HepG2 (cell line): ENCODE measurements at regions not wholly inside any gene's neighbourhood (a gene's known extent, or its start where the extent isn't known, plus 50 kb on each side); places are given as distances from the start of the nearest gene placed in this dataset.

Experiments used
- ATAC-seq: fragments of 200-7000 bp; cut with Tn5 transposase; 3 replicates; pipeline ENCODE4 v1.9.1; 2020; ENCODE audit warnings: mild to moderate bottlenecking, moderate library complexity
- BruUV-seq: library from RNA; stranded (reverse); fragments of 400-500 nt; replicated peaks from 2 replicates; lab custom pipeline; 2021; lab: Mats Ljungman, UMichigan
- CTCF ChIA-PET: fragments of 300-600 bp; formaldehyde crosslinking; extraction: SDS; loops from one replicate; lab custom pipeline; 2021; ENCODE audit warnings: low total read pairs, inconsistent platforms, low intra/inter-chr PET ratio; lab: Yijun Ruan, JAX
- POLR2A ChIA-PET: fragments of 350-600 bp; sonication (Branson Sonifier 250); formaldehyde crosslinking; loops from one replicate; lab custom pipeline; 2020; ENCODE audit warnings: antibody characterized with exemption, inconsistent platforms; lab: Yijun Ruan, JAX
- DNase-seq: peaks from one replicate; pipeline ENCODE4 v3.0.0-alpha.2; 2015; ENCODE audit warnings: low spot score
- FAIRE-seq: peaks from 3 replicates; lab custom pipeline; 2011; peaks lifted over from hg19 to GRCh38; lab: Jason Lieb, UNC
- H2AFZ ChIP-seq: one replicate; pipeline ENCODE4 v1.6.1; 2011; ENCODE audit warnings: low read length, inconsistent platforms
- H3K27ac ChIP-seq: fragments of 300-600 bp; 3 replicates; pipeline ENCODE4 v1.8.0; 2011; ENCODE audit warnings: mixed run types, mild to moderate bottlenecking, mixed read lengths, low read length, inconsistent platforms; ENCODE audit not compliant: insufficient read depth; ENCODE audit errors: extremely low read length
- H3K27me3 ChIP-seq, 2 experiments: fragments of 200-600 bp in 1 of 2; 2 replicates in 1 of 2; 3 replicates in 1 of 2; pipeline versions ENCODE4 v1.6.0 to v1.8.0; 2011; ENCODE audit warnings: low read length in 2 of 2, mild to moderate bottlenecking in 2 of 2, moderate library complexity in 2 of 2, inconsistent platforms in 1 of 2; ENCODE audit not compliant: insufficient read depth in 2 of 2, control insufficient read depth in 1 of 2
- H3K36me3 ChIP-seq, 2 experiments: fragments of 200-600 bp in 1 of 2; replicated peaks in 1 of 2; 2 replicates in 1 of 2; 3 replicates in 1 of 2; pipeline versions ENCODE4 v1.5.1 to v1.8.0; 2011; ENCODE audit warnings: low read length in 2 of 2, inconsistent platforms in 1 of 2; ENCODE audit not compliant: insufficient read depth in 2 of 2, control insufficient read depth in 1 of 2
- H3K4me1 ChIP-seq: 2 replicates; pipeline ENCODE4 v1.5.1; 2012; ENCODE audit warnings: low read length, inconsistent platforms; ENCODE audit not compliant: insufficient read depth
- H3K4me2 ChIP-seq: 2 replicates; pipeline ENCODE4 v1.6.0; 2011; ENCODE audit warnings: low read depth, low read length, inconsistent platforms
- H3K4me3 ChIP-seq, 3 experiments: fragments of 200-600 bp in 1 of 3; sonication (generic), shearing (Covaris generic) in 1 of 3; replicated peaks in 1 of 3; 2 replicates each; pipeline ENCODE4 v1.5.1; 2011 to 2016; ENCODE audit warnings: low read length in 3 of 3, inconsistent platforms in 2 of 3, low read depth in 2 of 3, mild to moderate bottlenecking in 2 of 3, control low read depth in 1 of 3, mixed read lengths in 1 of 3; ENCODE audit not compliant: insufficient read depth in 1 of 3
- H3K79me2 ChIP-seq: one replicate; pipeline ENCODE4 v1.6.1; 2011; ENCODE audit warnings: low read length, inconsistent platforms; ENCODE audit not compliant: insufficient read depth
- H3K9ac ChIP-seq: 2 replicates; pipeline ENCODE4 v1.6.0; 2011; ENCODE audit warnings: mild to moderate bottlenecking, low read depth, low read length, inconsistent platforms; ENCODE audit not compliant: insufficient read depth
- H3K9me3 ChIP-seq: 2 replicates; pipeline ENCODE4 v1.5.1; 2012; ENCODE audit warnings: mild to moderate bottlenecking, low read length
- H4K20me1 ChIP-seq: 2 replicates; pipeline ENCODE4 v1.6.0; 2011; ENCODE audit warnings: inconsistent platforms, mild to moderate bottlenecking, low read length, moderate library complexity; ENCODE audit not compliant: insufficient read depth
- HMG20B ChIP-seq: conservative IDR thresholded peaks from 2 replicates; pipeline ENCODE4 v1.6.1; 2016; ENCODE audit warnings: missing genetic modification reagents, missing compliant biosample characterization
- MTERF4 ChIP-seq: sonication (generic); formaldehyde crosslinking; IDR thresholded peaks from 2 replicates; pipeline ENCODE4 v1.8.0; 2023; ENCODE audit warnings: mild to moderate bottlenecking, missing genetic modification reagents
- RBFOX2 ChIP-seq: fragments of 200-400 bp; formaldehyde crosslinking; IDR thresholded peaks from 2 replicates; pipeline ENCODE4 v1.6.1; 2017; ENCODE audit warnings: low read depth, mild to moderate bottlenecking, low read length
- TEF ChIP-seq: sonication (generic); formaldehyde crosslinking; IDR thresholded peaks from 2 replicates; pipeline ENCODE4 v1.5.0; 2020; ENCODE audit warnings: missing genetic modification reagents
- TERF1 ChIP-seq: sonication (generic); formaldehyde crosslinking; IDR thresholded peaks from 2 replicates; pipeline ENCODE4 v1.8.0; 2022; ENCODE audit warnings: mild to moderate bottlenecking, missing genetic modification reagents, moderate library complexity
- ZNF30 ChIP-seq: sonication (generic); formaldehyde crosslinking; IDR thresholded peaks from 2 replicates; pipeline ENCODE4 v1.5.0; 2020; ENCODE audit warnings: mild to moderate bottlenecking, missing genetic modification reagents
- ZNF777 ChIP-seq: sonication (generic); formaldehyde crosslinking; IDR thresholded peaks from 2 replicates; pipeline ENCODE4 v1.4.0; 2020; ENCODE audit warnings: missing genetic modification reagents
- ZNF83 ChIP-seq: sonication (generic); formaldehyde crosslinking; IDR thresholded peaks from 2 replicates; pipeline ENCODE4 v1.4.0; 2020; ENCODE audit warnings: missing genetic modification reagents, mild to moderate bottlenecking, borderline replicate concordance
- in situ Hi-C: cut with HindIII; loops from 2 replicates; pipeline ENCODE4 v1.10.0; 2017; ENCODE audit warnings: low pct_unique_long_range_greater_than_20kb; ENCODE audit not compliant: extremely low pct_ligation_motif_present
- intact Hi-C: fragments of 100-400 bp; cut with micrococcal nuclease; formaldehyde crosslinking; loops from one replicate; pipeline ENCODE4 v1.10.0; 2022; ENCODE audit not compliant: unreplicated experiment
- TF ChIP-seq, protein P1 (sequence below): sonication (generic); formaldehyde crosslinking; IDR thresholded peaks from 2 replicates; pipeline ENCODE4 v1.5.1; 2020; ENCODE audit warnings: missing genetic modification reagents, mild to moderate bottlenecking, borderline replicate concordance
- TF ChIP-seq, protein P2 (sequence below): IDR thresholded peaks from 2 replicates; pipeline ENCODE4 v1.6.1; 2018; ENCODE audit warnings: missing genetic modification reagents
- TF ChIP-seq, protein P3 (sequence below): IDR thresholded peaks from 2 replicates; pipeline ENCODE4 v1.6.1; 2016; ENCODE audit warnings: missing compliant biosample characterization, missing genetic modification reagents, borderline replicate concordance

DNA sequence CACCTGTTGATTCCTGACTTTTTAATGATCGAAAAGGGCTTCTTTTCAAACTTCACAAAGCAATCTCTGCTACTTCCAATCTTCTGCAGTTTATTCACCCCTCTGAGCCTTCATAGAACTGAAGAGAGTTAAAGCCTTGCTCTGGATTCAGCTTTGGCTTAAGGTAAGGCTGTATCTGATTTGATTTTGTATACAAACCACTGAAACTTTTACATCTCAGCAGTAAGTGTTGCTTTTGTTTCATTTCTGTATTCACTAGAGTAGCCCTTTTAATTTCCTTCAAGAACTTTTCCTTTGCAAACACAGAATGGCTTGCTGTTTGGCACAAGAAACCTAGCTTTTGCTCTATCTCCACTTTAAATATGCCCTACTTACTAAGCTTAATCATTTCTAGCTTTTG, 1193.0 kb upstream of the GBE1 start (continued):
- no peak for TF ChIP-seq RBFOX2
- TF ChIP-seq, protein P1, sequence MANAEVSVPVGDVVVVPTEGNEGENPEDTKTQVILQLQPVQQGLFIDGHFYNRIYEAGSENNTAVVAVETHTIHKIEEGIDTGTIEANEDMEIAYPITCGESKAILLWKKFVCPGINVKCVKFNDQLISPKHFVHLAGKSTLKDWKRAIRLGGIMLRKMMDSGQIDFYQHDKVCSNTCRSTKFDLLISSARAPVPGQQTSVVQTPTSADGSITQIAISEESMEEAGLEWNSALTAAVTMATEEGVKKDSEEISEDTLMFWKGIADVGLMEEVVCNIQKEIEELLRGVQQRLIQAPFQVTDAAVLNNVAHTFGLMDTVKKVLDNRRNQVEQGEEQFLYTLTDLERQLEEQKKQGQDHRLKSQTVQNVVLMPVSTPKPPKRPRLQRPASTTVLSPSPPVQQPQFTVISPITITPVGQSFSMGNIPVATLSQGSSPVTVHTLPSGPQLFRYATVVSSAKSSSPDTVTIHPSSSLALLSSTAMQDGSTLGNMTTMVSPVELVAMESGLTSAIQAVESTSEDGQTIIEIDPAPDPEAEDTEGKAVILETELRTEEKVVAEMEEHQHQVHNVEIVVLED (CRISPR knock-in tag): no peak

DNA sequence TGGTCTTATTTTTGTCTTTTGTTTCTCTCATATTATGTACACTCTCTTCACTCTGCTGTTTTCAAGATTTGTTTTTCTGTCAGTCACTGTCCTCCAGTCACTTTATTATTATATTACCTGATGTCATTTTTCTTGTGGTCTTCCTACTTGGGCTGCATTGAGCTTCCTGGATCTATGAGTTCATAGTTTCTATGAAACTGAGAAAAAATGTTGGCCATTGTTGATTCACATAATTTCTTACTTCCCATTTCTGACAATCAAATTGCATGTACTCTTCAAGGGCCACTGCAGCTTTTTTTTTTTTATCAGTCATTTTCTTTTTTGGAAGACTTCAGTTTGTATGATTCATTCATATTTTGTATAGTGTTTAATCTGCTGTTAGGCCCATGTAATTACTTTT, 1180.6 kb upstream of the GBE1 start:
- Histone ChIP-seq H3K4me1 (no peaks in the 10 kb centered on the region), H3K79me2 (no peaks in the 10 kb centered on the region), H3K27ac (no peak overlapping the region), H3K27me3 (no peaks in the 10 kb centered on the region; a peak in 1 of 5 replicates), H3K4me2 (no peak overlapping the region), H3K4me3 (no peak overlapping the region), H4K20me1 (no peaks in the 10 kb centered on the region), H2AFZ (no peak overlapping the region), H3K9me3 (no peaks in the 10 kb centered on the region), H3K9ac (no peak overlapping the region), H3K36me3 (no peaks in the 10 kb centered on the region)
- FAIRE-seq (no peak), DNase-seq (no peak), ATAC-seq (no peak)
- ChIA-PET CTCF (no interaction called here), POLR2A (no interaction called here)
- in situ Hi-C loops (no loop called here), intact Hi-C loops (no loop called here)
- TF ChIP-seq HMG20B (CRISPR knock-in tag) (no peak), MTERF4 (no peak), TERF1 (CRISPR knock-in tag) (no peak), TEF (CRISPR knock-in tag) (no peak), ZNF30 (CRISPR knock-in tag) (no peak), ZNF83 (CRISPR knock-in tag) (no peak), ZNF777 (CRISPR knock-in tag) (no peak)
- TF ChIP-seq, protein P2, sequence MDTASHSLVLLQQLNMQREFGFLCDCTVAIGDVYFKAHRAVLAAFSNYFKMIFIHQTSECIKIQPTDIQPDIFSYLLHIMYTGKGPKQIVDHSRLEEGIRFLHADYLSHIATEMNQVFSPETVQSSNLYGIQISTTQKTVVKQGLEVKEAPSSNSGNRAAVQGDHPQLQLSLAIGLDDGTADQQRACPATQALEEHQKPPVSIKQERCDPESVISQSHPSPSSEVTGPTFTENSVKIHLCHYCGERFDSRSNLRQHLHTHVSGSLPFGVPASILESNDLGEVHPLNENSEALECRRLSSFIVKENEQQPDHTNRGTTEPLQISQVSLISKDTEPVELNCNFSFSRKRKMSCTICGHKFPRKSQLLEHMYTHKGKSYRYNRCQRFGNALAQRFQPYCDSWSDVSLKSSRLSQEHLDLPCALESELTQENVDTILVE (CRISPR knock-in tag): no peak
- TF ChIP-seq, protein P3, sequence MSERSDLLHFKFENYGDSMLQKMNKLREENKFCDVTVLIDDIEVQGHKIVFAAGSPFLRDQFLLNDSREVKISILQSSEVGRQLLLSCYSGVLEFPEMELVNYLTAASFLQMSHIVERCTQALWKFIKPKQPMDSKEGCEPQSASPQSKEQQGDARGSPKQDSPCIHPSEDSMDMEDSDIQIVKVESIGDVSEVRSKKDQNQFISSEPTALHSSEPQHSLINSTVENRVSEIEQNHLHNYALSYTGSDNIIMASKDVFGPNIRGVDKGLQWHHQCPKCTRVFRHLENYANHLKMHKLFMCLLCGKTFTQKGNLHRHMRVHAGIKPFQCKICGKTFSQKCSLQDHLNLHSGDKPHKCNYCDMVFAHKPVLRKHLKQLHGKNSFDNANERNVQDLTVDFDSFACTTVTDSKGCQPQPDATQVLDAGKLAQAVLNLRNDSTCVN (CRISPR knock-in tag): no peak
- no TSS peak for BruUV-seq
